HT-29 (cell line): ENCODE measurements at regions not wholly inside any gene's neighbourhood (a gene's known extent, or its start where the extent isn't known, plus 50 kb on each side); places are given as distances from the start of the nearest gene placed in this dataset.

Experiments used
- DNase-seq: peaks from one replicate; pipeline ENCODE4 v3.0.0-alpha.2; 2015; ENCODE audit warnings: low spot score

DNA sequence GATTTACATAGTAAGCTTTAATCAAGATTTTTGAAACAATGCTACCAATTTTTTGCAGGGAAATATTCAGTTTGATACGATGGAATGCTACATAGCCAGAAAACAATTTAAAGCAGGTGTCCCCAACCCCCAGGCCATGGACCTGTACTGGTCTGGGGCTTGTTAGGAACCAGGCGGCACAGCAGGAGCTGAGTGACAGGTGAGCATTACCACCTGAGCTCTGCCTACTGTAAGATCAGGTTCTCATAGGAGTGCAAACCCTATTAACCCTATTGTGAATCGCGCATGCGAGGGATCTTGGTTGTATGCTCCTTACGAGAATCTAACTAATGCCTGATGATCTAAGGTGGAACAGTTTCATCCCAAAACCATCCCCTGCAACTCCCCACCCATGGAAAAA, 322.6 kb upstream of the NECTIN3 start:
- DNase-seq, result no peak

DNA sequence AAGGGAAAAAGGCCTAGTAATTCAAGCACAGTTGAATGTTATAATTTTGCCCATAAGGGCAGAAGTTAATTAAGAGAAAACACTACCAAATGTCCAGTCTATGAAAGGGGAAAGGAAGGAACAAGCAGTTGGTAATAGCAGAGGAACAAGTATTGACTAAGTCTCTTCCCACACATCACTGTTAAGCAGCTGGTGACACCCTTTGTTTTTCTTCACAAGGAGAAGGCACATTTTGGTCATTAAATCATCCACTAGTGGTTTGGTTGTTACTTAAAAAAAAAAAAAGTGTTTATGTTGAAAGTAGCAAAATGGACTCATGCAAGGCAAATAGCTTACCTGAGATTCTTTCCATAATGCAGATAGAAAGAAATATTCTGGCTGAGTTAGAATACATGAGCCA, 321.4 kb upstream of the NECTIN3 start:
- no peak for DNase-seq

DNA sequence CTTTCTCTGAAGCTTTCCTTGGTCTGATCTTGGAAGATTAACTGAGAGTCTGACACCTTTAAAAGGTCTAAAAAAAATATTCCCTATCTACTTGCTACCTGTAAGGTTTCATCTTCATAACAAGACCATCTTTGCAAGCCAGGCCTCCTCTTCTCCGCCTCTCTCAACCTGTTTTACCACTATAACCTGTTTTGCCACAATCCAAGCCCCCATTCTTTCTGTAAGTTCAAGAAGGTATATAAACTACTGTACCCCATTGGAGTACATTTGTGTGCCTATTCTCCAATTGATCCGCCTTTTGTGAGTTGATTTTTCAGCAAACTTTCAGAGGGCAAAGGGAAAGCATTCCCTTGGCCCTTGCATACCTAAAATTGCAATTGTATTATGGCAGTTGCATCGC, 319.3 kb upstream of the NECTIN3 start:
- DNase-seq, result peak; percentile 51

DNA sequence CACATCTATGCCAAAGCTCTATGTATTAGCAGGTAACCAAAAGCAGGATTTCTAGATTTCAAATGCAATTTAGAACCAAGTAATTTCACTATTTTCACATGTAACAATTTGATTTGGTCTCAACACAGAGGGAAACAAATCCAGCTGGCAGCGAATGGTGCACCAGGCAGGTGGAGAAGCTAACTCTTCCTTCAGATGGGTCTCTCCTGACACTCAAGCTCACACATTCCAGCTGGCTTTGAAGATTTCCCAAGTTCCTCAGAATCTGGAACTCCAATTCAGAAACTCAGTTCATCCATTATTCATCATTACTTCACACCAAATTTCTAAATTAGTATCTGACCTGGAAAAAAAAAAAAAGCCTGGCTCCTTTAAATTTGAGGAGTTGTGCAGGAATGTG, 318.1 kb upstream of the NECTIN3 start:
- no peak for DNase-seq

DNA sequence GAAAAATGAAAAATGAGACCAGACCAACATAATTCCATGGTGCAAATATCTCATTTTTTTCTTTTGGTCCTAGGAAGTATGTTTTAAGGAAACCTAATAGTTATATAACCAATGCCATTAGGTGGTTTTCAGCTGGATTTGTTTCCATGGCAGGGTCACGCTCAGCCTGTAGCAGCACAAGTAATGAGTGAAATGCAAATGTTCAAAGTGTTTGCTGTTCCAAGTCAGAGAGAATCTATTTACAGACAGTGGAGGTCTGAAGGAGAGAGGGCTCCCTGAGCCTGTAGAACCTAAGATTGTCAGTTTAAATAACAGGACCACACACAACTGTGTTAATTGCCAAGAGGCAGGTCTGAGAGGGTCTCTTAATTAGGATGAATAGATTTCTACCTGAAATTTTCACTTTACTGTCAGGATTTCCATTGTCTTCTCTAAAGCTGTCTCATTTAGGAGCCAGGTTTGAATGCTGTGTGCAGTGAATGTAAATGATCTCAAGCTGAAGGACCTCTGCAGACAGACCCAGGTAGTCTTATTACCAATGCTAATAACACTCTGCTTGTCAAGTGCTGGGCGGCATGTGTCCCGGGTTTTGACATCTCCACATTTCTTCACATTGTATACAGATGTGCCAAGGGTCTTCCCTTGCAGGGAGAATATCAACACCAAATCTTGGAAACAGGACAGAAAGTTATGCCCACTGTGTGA, 317.3 kb upstream of the NECTIN3 start:
- no peak for DNase-seq

DNA sequence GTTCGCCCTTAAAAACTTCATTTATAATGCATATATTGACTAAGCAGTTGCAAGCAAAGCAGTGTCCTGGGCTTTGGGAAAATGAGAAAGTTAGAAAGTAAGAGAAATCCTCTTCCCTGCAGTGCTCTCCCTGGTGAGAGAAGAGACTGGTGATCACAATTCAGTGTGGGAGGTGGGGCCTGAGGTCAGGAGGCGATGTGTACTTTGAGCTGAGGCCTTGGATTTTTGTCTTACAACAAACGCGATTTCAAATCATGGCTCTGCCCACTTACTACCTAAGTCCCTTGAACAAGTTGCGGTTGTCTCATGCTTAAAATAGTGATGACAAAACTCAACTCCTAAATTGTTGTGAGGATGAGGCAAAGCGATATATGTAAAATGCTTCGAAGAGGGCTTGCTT, 316.3 kb upstream of the NECTIN3 start:
- DNase-seq, result no peak

DNA sequence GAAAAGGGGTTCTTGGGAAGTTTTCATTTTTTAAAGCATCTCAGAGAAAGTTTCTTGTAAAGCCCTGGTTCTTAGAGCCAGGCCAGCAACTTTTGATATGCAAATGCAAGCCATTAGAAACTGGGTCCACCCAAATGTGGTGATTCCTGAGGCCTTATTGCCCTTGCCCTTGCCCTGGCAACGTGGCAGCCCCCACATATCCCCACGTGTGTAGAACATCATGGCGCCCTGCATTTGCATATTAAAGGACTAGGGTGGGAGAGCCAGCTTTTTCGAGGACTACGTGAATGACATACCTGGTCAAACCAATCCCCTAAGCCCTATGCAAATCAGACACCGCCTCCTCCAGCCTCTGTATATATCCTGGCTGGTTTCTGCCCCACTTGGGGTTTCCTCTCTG, 314.9 kb upstream of the NECTIN3 start:
- no peak for DNase-seq

DNA sequence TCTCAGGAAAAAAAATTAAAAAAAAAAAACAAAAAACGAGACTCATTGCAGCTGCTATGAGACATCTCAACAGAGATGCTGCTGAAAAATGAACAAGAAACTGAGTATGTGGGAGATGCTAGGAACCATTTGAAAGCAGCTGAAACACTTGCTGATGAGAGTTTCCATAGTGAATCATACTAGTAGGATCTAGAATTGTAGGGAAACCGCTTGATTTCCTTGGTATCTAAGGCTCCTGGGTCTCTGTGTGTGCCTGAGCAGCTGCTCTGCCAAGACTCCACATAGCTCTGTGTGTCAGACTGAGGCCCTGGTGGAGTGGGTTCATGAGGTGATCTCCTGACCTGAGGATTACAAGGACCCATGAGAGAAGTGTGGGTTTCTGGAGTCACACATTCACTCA, 313.4 kb upstream of the NECTIN3 start:
- no peak for DNase-seq

DNA sequence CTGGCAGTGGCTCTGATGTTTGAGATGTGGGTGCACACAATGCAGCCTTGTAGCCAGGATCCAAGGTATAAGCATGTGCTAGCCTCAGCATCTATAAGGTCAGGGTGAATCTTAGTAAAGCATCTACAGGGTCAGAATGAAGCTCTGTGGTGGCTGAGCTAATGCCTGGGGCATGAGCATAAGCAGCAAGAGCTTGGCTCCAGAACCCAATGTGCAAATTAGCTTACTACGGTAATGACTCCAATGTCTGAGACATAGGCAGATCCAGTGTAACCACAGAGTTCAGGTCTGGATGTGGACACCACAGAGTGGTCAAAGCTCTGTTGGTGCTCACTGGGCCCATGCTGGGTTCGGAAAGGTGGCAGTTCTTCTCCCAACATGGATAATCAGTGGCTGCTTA, 304.5 kb upstream of the NECTIN3 start:
- DNase-seq, result no peak

DNA sequence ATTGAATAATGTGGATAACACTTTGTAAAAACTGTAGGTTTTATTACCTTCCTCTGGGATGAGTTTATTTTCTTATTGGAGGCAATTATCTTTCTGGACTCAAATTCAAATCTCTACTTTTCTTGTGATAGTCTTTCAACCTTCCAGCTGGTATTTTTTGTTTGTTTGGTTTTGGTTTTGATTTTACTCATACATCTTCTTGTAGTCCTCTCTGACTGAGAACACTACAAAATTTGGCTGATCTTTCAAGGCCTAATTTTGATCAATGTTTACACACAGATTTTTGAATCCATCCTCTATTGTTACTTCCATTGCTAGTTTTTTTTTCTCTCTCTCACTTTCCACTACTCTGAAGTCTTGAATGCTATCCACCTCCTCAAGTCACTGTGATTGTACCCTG, 303.8 kb upstream of the NECTIN3 start:
- DNase-seq, result no peak

DNA sequence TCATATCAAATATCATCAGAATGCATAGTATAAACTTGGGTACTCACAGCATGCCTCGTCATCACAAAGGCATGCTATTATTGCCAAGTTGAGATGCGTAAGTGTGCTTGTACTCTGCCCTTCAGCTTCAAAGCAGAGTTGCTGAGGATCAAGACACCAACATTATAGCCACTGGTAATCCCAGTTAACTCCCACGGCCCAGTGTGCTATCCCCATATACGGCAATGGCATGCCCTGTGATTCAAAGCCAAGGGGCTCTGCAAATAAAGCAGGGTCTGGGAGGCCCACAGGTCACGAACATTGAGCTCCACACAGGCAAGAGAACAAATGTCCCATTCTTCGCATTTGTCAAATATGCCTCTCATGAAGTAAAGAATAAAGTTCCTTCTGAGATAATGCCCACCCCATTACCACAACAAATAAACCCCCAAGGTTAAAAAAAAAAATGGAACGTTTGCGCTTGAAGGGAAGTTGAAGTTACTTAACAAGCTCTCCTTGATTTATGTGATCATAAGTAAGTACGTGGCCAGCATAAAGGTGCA, 298.1 kb upstream of the NECTIN3 start:
- peak; percentile 49 for DNase-seq

DNA sequence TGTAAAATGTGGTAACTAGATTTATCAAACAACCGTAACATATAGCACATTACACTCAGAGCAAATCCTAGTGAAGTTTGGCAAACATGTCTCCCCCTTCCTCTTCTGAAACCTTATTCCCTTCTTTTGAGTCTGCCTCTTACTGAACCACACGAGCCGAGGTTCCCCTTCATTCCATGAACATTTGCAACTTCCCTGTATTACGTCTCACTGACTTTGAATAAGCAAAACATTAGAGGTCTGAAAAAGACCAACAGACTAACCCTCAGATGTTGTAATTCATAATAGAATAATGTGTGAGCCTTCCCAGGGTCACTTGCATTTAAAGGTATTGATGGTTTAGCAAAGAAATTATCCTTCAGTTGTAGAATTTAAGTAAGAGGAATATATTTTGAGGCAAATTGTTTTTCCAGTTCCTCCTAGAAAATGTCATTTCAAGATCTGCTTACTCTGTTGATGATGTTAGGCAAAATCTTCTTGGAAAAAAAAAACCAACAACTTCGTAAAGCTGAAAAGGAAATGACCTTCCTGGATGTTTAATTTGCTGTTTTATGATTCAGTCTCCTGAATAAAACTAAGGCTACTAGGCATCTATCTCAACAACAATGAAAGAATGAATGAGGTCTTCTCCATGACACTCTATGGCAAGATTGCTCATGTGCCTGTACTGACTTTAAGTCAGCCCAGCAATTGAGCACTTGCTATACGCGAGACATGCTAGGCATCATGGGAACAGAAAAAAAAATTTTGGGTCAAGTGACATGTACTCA, 296.9 kb upstream of the NECTIN3 start:
- no peak for DNase-seq

DNA sequence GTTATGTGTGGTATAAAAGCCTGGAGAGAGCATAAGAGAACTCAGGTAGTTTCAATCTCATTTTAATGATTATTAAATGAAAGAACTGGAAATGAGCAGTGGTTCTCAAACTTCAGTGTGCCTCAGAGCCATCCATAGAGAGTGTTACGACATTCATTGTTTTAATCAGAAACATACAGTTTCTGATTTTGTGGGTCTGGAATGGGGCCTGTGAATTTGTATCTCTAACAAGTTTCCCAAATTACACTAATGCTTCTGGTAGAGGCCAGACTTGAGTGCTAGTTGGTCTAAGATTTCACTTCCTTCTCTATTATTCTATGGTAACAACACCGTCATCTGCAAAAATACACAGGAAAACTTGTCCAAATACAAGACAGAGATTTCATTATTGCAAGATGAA, 292.0 kb upstream of the NECTIN3 start:
- DNase-seq, result no peak

DNA sequence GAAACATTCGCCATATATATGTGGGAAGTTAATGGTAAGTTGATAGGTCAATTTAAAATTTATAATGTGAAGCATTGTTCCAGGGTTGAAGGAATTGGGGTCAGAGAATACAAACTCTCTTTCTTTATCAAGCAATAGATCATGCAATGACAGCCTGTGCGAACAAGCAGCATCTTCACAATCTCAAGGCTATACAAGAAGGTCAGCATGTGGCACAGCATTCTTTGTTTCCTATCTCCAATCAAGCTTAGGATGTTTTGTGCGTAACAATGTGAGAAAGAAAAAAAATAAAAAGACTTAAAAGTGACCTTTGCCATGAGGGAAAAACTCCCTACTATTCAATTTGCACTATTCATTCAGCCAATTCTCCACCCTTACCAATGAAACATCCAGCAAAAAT, 288.1 kb upstream of the NECTIN3 start:
- DNase-seq, result no peak

DNA sequence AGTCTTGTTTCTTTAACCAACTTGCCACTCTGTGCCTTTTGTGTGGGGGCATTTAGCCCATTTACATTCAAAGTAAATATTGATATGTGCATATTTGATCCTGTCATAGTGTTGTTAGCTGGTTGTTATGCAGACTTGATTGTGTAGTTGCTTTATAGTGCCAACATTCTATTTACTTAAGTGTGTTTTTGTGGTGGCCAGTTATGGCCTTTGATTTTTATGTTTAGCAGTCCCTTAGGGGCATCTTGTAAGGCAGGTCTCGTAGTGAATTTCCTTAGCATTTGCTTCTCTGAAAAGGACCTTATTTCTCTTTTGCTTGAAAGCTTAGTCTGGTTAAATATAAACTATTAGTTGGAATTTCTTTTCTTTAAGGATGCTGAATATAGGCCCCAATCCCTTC, 282.8 kb upstream of the NECTIN3 start:
- no peak for DNase-seq

DNA sequence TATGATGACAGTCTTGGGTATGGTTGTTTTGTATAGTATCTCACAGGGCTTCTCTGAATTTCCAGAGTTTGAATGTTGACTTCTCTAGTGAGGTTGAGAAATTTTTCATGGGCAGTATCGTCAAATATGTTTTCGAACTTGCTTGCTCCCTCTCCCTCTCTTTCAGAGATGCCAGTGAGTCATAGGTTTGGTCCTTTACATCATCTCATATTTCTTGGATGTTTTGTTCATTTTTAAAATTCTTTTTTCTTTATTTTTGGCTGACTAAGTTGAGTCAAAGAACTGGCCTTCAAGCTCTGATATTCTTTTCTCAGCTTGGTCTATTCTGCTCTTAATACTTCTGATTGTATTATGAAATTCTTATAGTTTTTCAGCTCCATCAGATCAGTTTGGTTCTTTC, 282.3 kb upstream of the NECTIN3 start:
- DNase-seq, result no peak

DNA sequence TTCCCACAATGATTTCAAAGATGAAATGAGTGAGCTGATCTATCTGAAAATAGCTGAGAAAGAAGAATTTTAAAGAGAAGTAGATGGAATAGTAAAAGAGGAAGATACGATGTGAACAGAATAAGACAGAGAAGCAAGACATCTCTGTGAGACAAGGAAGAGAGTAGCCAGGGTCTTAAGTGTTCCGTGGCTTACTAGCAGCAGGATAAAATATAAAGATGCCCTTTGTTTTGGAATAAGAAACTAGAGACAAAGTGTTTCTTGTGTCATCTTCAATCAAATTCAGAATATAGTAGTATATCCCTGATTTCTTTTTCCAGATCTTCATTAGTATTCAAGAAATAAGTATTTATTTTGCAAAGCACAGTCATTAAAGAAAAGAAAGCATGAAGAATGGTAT, 281.0 kb upstream of the NECTIN3 start:
- no peak for DNase-seq

DNA sequence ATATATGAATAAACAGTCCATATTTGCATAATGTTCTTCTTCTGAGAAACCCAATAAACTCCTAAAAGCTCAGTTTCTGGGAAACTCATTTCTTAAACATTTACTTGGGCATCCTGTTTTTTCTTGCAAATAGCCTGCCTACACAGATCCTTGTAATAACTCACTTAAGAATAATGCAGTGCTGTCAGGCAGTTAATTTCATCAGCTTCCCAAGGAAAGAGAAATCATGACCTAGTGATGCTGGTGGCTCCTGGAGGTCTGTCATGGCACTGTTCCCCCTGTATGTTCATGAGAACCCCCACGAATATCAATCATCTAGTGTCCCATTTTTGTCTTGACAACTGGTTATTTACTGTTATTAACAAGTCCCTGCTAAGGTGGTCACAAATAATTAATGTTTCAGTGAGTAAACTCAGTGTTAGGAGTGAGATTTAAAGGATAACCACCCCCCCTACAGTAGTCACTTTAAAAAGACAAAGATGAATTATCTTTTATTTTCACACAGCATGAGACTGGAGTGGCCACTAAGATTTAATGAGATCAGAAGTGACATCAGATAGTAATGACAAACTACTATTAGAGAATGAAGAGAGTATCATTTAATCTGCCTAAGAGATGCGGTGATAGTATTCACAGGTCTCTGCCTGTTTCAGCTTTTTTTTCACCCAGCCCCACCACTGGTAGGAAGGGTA, 279.5 kb upstream of the NECTIN3 start:
- no peak for DNase-seq

DNA sequence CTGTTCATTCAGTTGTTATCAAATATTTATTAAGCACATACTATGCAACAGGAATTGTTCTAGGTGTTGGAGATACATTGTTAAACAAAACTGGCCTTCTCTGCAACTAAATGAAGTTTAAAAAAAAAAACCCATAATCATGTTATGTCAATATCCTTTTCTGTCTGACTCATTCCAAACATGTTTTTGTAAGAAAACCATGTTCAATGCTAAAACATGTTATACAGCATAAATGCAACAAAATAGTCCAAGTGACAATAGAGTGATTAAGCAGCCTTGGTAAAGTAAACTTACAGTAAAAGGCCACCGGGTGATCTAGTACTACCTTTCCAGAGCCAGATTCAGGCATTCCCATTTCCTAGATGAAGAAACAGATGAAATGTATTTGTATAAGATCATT, 278.0 kb upstream of the NECTIN3 start:
- no peak for DNase-seq

DNA sequence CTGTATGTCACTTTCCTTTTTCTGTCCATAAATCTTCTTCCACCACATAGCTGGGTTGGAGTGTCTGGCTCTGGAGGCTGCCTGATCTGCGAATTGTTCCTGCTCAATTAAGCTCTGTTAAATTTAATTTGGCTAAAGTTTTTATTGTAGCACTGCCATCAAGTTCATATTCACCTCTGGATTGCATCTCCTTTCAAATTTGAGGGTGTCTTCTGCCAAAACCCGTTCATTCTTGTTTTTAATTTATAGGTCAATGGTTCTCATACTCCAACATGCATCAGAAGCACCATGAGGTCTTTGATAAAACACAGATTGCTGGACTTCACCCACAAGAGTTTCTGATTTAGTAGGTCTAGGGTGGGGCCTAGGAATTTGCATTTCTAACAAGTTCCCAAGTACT, 276.5 kb upstream of the NECTIN3 start:
- DNase-seq, result no peak

DNA sequence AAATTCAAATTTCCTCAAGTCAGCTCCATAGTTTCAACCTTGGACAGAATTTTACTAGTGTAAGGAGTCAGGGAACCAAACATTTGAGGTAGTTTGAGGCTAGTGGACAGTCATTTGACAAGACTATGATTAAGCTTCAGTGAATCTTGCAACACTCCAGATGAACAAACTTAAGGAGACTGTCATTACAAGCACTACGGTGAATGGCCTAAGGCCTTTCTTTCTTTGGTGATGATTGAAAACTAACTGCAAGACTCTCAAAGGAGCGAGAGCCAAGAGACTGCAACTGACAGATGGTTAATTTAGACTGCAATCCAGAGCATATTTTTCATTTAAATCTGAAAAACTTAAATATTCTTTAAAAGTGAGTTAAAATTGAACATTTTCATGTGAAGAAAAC, 272.3 kb upstream of the NECTIN3 start:
- no peak for DNase-seq

DNA sequence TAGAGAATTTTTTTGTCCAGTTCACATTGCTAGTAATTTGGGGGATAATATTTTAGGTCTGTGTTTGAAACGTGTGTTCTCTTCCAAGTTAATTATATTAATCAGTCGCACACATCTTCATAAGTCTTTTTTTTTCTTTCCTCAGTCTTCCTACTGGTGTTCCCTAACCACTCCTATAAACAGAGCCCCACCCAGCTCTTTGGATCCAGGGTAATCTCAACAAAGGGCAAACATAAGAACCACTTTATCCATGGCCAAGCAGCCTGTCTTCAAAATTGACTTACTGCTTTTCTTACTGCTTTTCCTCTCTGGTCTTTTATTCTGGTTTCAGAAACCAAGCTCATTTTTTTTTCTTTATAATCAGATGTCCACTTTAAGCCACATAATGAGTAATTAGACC, 266.8 kb upstream of the NECTIN3 start:
- DNase-seq, result peak; percentile 31

DNA sequence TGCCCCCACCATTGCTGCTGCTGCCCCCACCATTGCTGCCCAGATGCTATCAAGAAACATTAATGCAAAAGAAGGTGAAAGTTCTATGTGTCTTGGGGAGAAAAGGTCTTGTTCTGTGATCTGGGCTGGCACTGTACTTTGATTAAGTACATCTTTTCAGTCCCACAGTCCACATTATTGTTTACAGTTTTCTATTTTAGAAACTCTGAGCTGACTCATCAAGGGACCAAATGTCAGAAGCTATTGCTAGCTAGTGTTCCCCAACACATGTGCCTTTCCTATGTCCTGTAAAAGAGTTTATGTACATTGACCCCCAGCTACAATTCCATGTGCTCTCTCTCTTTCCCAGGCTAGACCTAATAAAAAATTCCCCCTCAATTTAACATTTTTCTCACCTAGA, 264.7 kb upstream of the NECTIN3 start:
- no peak for DNase-seq
